ENCODE measurements at regions not wholly inside any gene's neighbourhood (a gene's known extent, or its start where the extent isn't known, plus 50 kb on each side); places are given as distances from the start of the nearest gene placed in this dataset.
"Not testable (repeated sequence)": the region's sequence is repeated elsewhere in the genome, so short reads cannot be mapped to it uniquely, and the experiment has no call there.

DNA sequence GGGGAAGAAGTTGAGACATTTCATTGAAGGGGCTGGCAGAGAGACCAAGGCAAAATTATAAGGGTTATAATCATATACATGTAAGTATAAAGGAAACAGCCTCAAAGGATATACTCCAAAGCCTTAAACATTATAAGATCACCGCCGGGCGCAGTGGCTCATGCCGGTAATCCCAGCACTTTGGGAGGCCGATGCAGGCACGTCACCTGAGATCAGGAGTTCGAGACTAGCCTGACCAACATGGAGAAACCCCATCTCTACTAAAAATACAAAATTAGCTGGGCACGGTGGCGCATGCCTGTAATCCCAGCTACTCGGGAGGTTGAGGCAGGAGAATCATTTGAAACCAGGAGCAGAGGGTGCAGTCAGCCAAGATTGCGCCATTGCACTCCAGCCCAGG is 1227.0 kb upstream of the NRXN1 start:
- TF ChIP-seq, protein P1, sequence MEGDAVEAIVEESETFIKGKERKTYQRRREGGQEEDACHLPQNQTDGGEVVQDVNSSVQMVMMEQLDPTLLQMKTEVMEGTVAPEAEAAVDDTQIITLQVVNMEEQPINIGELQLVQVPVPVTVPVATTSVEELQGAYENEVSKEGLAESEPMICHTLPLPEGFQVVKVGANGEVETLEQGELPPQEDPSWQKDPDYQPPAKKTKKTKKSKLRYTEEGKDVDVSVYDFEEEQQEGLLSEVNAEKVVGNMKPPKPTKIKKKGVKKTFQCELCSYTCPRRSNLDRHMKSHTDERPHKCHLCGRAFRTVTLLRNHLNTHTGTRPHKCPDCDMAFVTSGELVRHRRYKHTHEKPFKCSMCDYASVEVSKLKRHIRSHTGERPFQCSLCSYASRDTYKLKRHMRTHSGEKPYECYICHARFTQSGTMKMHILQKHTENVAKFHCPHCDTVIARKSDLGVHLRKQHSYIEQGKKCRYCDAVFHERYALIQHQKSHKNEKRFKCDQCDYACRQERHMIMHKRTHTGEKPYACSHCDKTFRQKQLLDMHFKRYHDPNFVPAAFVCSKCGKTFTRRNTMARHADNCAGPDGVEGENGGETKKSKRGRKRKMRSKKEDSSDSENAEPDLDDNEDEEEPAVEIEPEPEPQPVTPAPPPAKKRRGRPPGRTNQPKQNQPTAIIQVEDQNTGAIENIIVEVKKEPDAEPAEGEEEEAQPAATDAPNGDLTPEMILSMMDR (conservative IDR thresholded peaks at IDR 0.05; ENCODE audit: low read depth, low read length) = not testable (repeated sequence)
- not testable (repeated sequence) for TF ChIP-seq EZH2 (IDR thresholded peaks at IDR 0.05; ENCODE audit: borderline replicate concordance, low read depth, low read length, poor library complexity, severe bottlenecking)
